Stimulated activated effector memory CD8-positive, alpha-beta T cell treated with anti-CD3 and anti-CD28 coated beads, Interleukin-12 subunit alpha, Interleukin-12 subunit beta, amount 100 ng/mL, for 72 hours (primary cell): ENCODE measurements at regions not wholly inside any gene's neighbourhood (a gene's known extent, or its start where the extent isn't known, plus 50 kb on each side); places are given as distances from the start of the nearest gene placed in this dataset.

ENCODE experiments used
- ATAC-seq: fragments of 150-1000 bp; cut with Tn5 transposase; 2 replicates; pipeline ENCODE4 v1.10.0; 2021
- DNase-seq, 2 donors: peaks; one replicate each; pipeline ENCODE4 v3.0.0; 2021 to 2022; ENCODE audit warnings: low spot score in 2 of 2
- H3K27ac Mint-ChIP-seq: one replicate; pipeline ENCODE4 v1.8.0; 2022; ENCODE audit warnings: mild to moderate bottlenecking, mixed read lengths
- H3K36me3 Mint-ChIP-seq: one replicate; pipeline ENCODE4 v1.8.0; 2022; ENCODE audit warnings: mild to moderate bottlenecking, mixed read lengths
- H3K4me1 Mint-ChIP-seq: one replicate; pipeline ENCODE4 v1.8.0; 2022; ENCODE audit warnings: mixed read lengths
- H3K4me3 Mint-ChIP-seq: one replicate; pipeline ENCODE4 v1.8.0; 2022; ENCODE audit warnings: mild to moderate bottlenecking, mixed read lengths
- H3K9me3 Mint-ChIP-seq: one replicate; pipeline ENCODE4 v1.8.0; 2022; ENCODE audit warnings: mixed read lengths

GRCh38 chr16:51048544-51048943, 102.5 kb downstream of the SALL1 start:
- H3K4me1 Mint-ChIP-seq, result no peaks in the 10 kb centered on the region
- peaks cover 2% of the 10 kb centered on the region for H3K9me3 Mint-ChIP-seq
- no peak overlapping the region for H3K4me3 Mint-ChIP-seq
- ATAC-seq, result no peak
- no peak overlapping the region for H3K27ac Mint-ChIP-seq
- no peaks in the 10 kb centered on the region for H3K36me3 Mint-ChIP-seq
- no peak for DNase-seq

GRCh38 chr16:51045794-51046193, 105.3 kb downstream of the SALL1 start:
- DNase-seq (no peak), ATAC-seq (no peak)
- Mint-ChIP-seq H3K27ac (no peak overlapping the region), H3K9me3 (peaks cover 2% of the 10 kb centered on the region), H3K4me1 (no peaks in the 10 kb centered on the region), H3K4me3 (no peak overlapping the region), H3K36me3 (no peaks in the 10 kb centered on the region)

GRCh38 chr16:51045186-51045585, 105.9 kb downstream of the SALL1 start:
- DNase-seq (no peak), ATAC-seq (no peak)
- Mint-ChIP-seq H3K9me3 (peaks cover 2% of the 10 kb centered on the region), H3K36me3 (no peaks in the 10 kb centered on the region), H3K4me3 (no peak overlapping the region), H3K4me1 (no peaks in the 10 kb centered on the region), H3K27ac (no peak overlapping the region)

DNA sequence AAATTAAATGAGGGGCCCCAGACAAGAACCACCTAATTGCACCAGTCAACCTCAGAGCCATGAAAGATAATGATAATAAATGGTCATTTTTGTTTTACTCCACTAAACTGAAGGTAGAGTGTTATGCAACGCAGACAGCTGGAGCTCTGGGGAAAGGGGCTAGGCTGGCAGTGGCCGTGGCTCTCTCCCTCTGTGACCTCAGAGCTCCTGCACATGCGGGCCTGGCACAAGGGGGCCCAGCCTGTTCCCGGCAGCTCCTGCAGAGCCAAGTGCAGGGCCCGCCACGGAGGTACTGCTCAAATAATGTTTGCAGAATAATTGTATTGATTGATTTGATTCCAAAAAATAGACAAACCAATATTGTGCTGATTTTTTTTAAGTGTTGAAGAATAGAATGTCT, 109.5 kb downstream of the SALL1 start:
- no peaks in the 10 kb centered on the region for H3K4me1 Mint-ChIP-seq
- ATAC-seq (no peak), DNase-seq (no peak)
- no peaks in the 10 kb centered on the region for H3K9me3 Mint-ChIP-seq
- H3K27ac Mint-ChIP-seq, result no peak overlapping the region
- H3K4me3 Mint-ChIP-seq, result no peak overlapping the region
- no peaks in the 10 kb centered on the region for H3K36me3 Mint-ChIP-seq

GRCh38 chr16:51040637-51041036, 110.4 kb downstream of the SALL1 start:
- Mint-ChIP-seq H3K4me3 (no peak overlapping the region), H3K36me3 (no peaks in the 10 kb centered on the region)
- no peak for ATAC-seq

DNA sequence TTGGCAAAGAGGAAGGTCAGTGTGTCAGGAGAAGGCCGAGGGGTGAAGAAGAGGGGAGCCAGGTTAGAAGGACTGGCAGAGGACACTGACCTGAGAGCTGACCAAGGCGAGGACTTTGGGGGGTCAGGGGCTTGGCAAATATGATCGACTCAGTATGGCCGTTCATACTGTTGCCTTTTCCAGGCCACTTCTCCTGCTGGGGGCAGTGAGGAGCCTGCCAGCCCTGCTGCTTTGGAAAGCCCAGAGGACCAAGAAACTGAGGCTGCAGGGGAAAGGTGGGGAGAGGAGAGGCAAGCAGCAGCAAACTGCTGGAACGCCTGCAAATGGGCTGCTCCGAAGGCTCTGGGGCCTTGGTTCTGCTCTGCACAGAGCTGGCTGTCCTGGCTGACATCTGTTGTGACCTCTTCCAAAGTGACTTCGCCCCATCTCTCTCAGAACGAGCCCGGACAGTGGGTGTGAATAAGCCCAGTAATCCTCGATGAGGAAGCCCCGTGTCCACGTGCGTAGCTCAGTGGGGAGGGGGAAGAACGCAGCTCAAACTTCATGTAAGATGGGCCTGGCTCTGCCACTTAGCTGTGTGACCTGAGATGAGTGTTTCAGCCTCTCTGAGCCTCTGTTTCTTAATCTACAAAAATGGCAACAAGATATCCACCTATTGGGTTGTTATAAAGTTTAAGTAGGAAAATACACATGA, 111.3 kb downstream of the SALL1 start:
- Mint-ChIP-seq H3K27ac (no peak overlapping the region), H3K9me3 (no peaks in the 10 kb centered on the region), H3K4me1 (no peaks in the 10 kb centered on the region), H3K36me3 (no peaks in the 10 kb centered on the region), H3K4me3 (no peak overlapping the region)
- ATAC-seq, result no peak
- DNase-seq, result no peak

More at GRCh38 chr16:51040637-51041036, 110.4 kb downstream of the SALL1 start:
- Mint-ChIP-seq H3K27ac (no peak overlapping the region), H3K9me3 (no peaks in the 10 kb centered on the region), H3K4me1 (no peaks in the 10 kb centered on the region)
- DNase-seq, result no peak

GRCh38 chr16:51035711-51036110, 115.4 kb downstream of the SALL1 start:
- no peak overlapping the region for H3K4me3 Mint-ChIP-seq
- DNase-seq (no peak), ATAC-seq (no peak)
- no peak overlapping the region for H3K27ac Mint-ChIP-seq
- H3K36me3 Mint-ChIP-seq, result no peaks in the 10 kb centered on the region
- H3K4me1 Mint-ChIP-seq, result no peaks in the 10 kb centered on the region
- H3K9me3 Mint-ChIP-seq, result no peaks in the 10 kb centered on the region

- no peak overlapping the region for H3K27ac Mint-ChIP-seq
- no peaks in the 10 kb centered on the region for H3K4me1 Mint-ChIP-seq
Observed at GRCh38 chr16:51035110-51035498, 116.0 kb downstream of the SALL1 start.

GRCh38 chr16:51034481-51035109, 116.5 kb downstream of the SALL1 start:
- Mint-ChIP-seq H3K27ac (no peak overlapping the region), H3K4me3 (no peak overlapping the region), H3K36me3 (no peaks in the 10 kb centered on the region), H3K9me3 (no peaks in the 10 kb centered on the region), H3K4me1 (no peaks in the 10 kb centered on the region)
- ATAC-seq (no peak), DNase-seq (no peak)

More at GRCh38 chr16:51035110-51035498, 116.0 kb downstream of the SALL1 start:
- DNase-seq (no peak), ATAC-seq (no peak)
- Mint-ChIP-seq H3K36me3 (no peaks in the 10 kb centered on the region), H3K9me3 (no peaks in the 10 kb centered on the region), H3K4me3 (no peak overlapping the region)

DNA sequence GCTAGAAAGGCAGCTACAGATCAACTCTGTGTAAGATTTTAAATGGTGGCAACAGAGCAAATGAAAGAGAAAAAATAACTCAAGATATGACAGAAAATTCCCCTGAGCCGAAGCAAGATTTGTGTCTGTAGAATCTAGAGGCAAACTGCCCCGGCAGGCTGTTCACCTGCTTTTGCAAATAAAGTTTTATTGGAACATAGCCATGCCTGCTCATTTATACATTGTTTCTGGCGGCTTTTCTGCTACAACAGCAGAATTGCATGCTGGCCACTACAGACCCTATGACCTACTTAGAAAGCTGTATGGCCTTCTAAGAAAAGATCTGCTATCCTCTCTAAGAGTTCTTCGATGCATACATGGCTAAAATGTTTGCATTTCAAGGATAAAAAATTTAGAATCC, 119.5 kb downstream of the SALL1 start:
- H3K4me3 Mint-ChIP-seq, result no peak overlapping the region
- no peaks in the 10 kb centered on the region for H3K9me3 Mint-ChIP-seq
- DNase-seq (no peak), ATAC-seq (no peak)
- H3K36me3 Mint-ChIP-seq, result no peaks in the 10 kb centered on the region
- H3K27ac Mint-ChIP-seq, result no peak overlapping the region
- no peaks in the 10 kb centered on the region for H3K4me1 Mint-ChIP-seq

DNA sequence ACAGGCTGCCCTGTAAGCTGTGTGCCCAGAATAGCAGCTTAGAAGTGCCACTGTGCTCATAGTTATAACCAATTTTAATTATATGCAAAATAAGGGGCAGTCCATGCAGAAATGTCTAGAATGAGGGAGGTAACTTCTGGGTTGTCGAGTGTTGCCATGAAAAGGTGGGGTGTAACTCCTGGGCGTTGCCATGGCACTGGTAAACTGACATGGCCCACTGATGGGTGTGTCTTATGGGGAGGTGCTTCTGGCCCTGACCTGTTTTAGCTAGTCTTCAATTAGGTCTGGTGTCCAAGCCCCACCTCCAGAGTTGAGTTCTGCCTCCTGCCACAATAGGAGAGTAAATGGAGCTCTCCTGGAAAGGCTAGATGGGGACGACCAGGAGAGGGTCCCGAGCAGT, 120.6 kb downstream of the SALL1 start:
- DNase-seq (no peak), ATAC-seq (no peak)
- Mint-ChIP-seq H3K4me3 (no peak overlapping the region), H3K27ac (no peak overlapping the region), H3K36me3 (no peaks in the 10 kb centered on the region), H3K9me3 (peaks cover 2% of the 10 kb centered on the region), H3K4me1 (no peaks in the 10 kb centered on the region)

GRCh38 chr16:51025588-51026290, 125.3 kb downstream of the SALL1 start:
- no peak overlapping the region for H3K27ac Mint-ChIP-seq
- peaks cover 4% of the 10 kb centered on the region for H3K9me3 Mint-ChIP-seq
- no peak for ATAC-seq
- H3K4me1 Mint-ChIP-seq, result no peaks in the 10 kb centered on the region
- H3K36me3 Mint-ChIP-seq, result no peaks in the 10 kb centered on the region
- H3K4me3 Mint-ChIP-seq, result no peak overlapping the region
- DNase-seq, result no peak

- no peaks in the 10 kb centered on the region for H3K4me1 Mint-ChIP-seq
- no peak overlapping the region for H3K27ac Mint-ChIP-seq
- no peak overlapping the region for H3K4me3 Mint-ChIP-seq
Observed at GRCh38 chr16:51024703-51025102, 126.4 kb downstream of the SALL1 start.

DNA sequence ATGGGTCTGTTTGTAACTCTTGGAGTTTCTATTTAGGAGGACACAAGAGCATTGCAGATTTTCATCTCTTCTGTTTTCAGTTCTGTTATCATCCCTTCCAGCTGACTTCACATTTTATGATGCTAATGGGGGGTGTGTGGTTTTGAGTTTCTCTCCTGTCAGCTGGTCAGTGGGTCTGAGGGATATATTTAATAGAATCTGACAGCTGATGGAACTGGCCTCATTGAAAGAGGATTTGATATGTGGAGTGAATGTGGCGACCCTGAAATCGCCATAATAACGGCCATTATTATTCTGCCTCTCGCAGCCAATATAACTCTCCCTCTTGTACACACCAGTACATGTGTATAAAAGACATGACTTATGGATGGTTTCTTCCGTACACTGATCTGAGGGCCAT, 128.1 kb downstream of the SALL1 start:
- Mint-ChIP-seq H3K4me1 (no peaks in the 10 kb centered on the region), H3K36me3 (no peaks in the 10 kb centered on the region), H3K27ac (no peak overlapping the region), H3K4me3 (no peak overlapping the region), H3K9me3 (peaks cover 4% of the 10 kb centered on the region)
- no peak for ATAC-seq
- DNase-seq, result no peak

More at GRCh38 chr16:51024703-51025102, 126.4 kb downstream of the SALL1 start:
- no peaks in the 10 kb centered on the region for H3K36me3 Mint-ChIP-seq
- ATAC-seq (no peak), DNase-seq (no peak)
- peaks cover 4% of the 10 kb centered on the region for H3K9me3 Mint-ChIP-seq

DNA sequence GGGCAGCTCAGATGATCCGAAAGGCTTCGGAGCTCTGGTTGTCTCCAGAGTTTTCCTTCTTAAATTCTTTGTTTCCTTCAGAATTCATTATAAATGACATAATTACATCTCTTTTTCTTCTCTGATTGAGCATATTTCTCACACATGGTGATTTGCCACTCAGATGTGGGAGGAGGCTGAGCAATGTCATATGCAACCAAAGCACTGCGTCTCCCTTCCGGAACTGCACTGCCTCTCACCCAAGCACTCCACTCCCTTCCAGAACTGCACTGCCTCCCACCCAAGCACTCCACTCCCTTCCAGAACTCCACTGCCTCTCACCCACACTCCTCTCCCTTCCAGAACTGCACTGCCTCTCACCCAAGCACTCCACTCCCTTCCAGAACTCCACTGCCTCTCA, 131.5 kb downstream of the SALL1 start:
- Mint-ChIP-seq H3K27ac (no peak overlapping the region), H3K4me3 (no peak overlapping the region), H3K4me1 (no peaks in the 10 kb centered on the region), H3K36me3 (no peaks in the 10 kb centered on the region), H3K9me3 (no peaks in the 10 kb centered on the region)
- DNase-seq (no peak), ATAC-seq (no peak)

GRCh38 chr16:51017969-51018368, 133.1 kb downstream of the SALL1 start:
- Mint-ChIP-seq H3K4me3 (no peak overlapping the region), H3K4me1 (no peaks in the 10 kb centered on the region), H3K36me3 (no peaks in the 10 kb centered on the region), H3K27ac (no peak overlapping the region), H3K9me3 (no peaks in the 10 kb centered on the region)
- ATAC-seq, result no peak
- no peak for DNase-seq
